HepG2 (cell line): ENCODE measurements at regions not wholly inside any gene's neighbourhood (a gene's known extent, or its start where the extent isn't known, plus 50 kb on each side); places are given as distances from the start of the nearest gene placed in this dataset.

ENCODE experiments used
- ATAC-seq: fragments of 200-7000 bp; cut with Tn5 transposase; 3 replicates; pipeline ENCODE4 v1.9.1; 2020; ENCODE audit warnings: mild to moderate bottlenecking, moderate library complexity
- BruUV-seq: library from RNA; stranded (reverse); fragments of 400-500 nt; replicated peaks from 2 replicates; lab custom pipeline; 2021; lab: Mats Ljungman, UMichigan
- CTCF ChIA-PET: fragments of 300-600 bp; formaldehyde crosslinking; extraction: SDS; loops from one replicate; lab custom pipeline; 2021; ENCODE audit warnings: low total read pairs, inconsistent platforms, low intra/inter-chr PET ratio; lab: Yijun Ruan, JAX
- POLR2A ChIA-PET: fragments of 350-600 bp; sonication (Branson Sonifier 250); formaldehyde crosslinking; loops from one replicate; lab custom pipeline; 2020; ENCODE audit warnings: antibody characterized with exemption, inconsistent platforms; lab: Yijun Ruan, JAX
- DNase-seq: peaks from one replicate; pipeline ENCODE4 v3.0.0-alpha.2; 2015; ENCODE audit warnings: low spot score
- FAIRE-seq: peaks from 3 replicates; lab custom pipeline; 2011; peaks lifted over from hg19 to GRCh38; lab: Jason Lieb, UNC
- H2AFZ ChIP-seq: one replicate; pipeline ENCODE4 v1.6.1; 2011; ENCODE audit warnings: low read length, inconsistent platforms
- H3K27ac ChIP-seq: fragments of 300-600 bp; 3 replicates; pipeline ENCODE4 v1.8.0; 2011; ENCODE audit warnings: mixed run types, mild to moderate bottlenecking, mixed read lengths, low read length, inconsistent platforms; ENCODE audit not compliant: insufficient read depth; ENCODE audit errors: extremely low read length
- H3K27me3 ChIP-seq, 2 experiments: fragments of 200-600 bp in 1 of 2; 2 replicates in 1 of 2; 3 replicates in 1 of 2; pipeline versions ENCODE4 v1.6.0 to v1.8.0; 2011; ENCODE audit warnings: low read length in 2 of 2, mild to moderate bottlenecking in 2 of 2, moderate library complexity in 2 of 2, inconsistent platforms in 1 of 2; ENCODE audit not compliant: insufficient read depth in 2 of 2, control insufficient read depth in 1 of 2
- H3K36me3 ChIP-seq, 2 experiments: fragments of 200-600 bp in 1 of 2; replicated peaks in 1 of 2; 2 replicates in 1 of 2; 3 replicates in 1 of 2; pipeline versions ENCODE4 v1.5.1 to v1.8.0; 2011; ENCODE audit warnings: low read length in 2 of 2, inconsistent platforms in 1 of 2; ENCODE audit not compliant: insufficient read depth in 2 of 2, control insufficient read depth in 1 of 2
- H3K4me1 ChIP-seq: 2 replicates; pipeline ENCODE4 v1.5.1; 2012; ENCODE audit warnings: low read length, inconsistent platforms; ENCODE audit not compliant: insufficient read depth
- H3K4me2 ChIP-seq: 2 replicates; pipeline ENCODE4 v1.6.0; 2011; ENCODE audit warnings: low read depth, low read length, inconsistent platforms
- H3K4me3 ChIP-seq, 3 experiments: fragments of 200-600 bp in 1 of 3; sonication (generic), shearing (Covaris generic) in 1 of 3; replicated peaks in 1 of 3; 2 replicates each; pipeline ENCODE4 v1.5.1; 2011 to 2016; ENCODE audit warnings: low read length in 3 of 3, inconsistent platforms in 2 of 3, low read depth in 2 of 3, mild to moderate bottlenecking in 2 of 3, control low read depth in 1 of 3, mixed read lengths in 1 of 3; ENCODE audit not compliant: insufficient read depth in 1 of 3
- H3K79me2 ChIP-seq: one replicate; pipeline ENCODE4 v1.6.1; 2011; ENCODE audit warnings: low read length, inconsistent platforms; ENCODE audit not compliant: insufficient read depth
- H3K9ac ChIP-seq: 2 replicates; pipeline ENCODE4 v1.6.0; 2011; ENCODE audit warnings: mild to moderate bottlenecking, low read depth, low read length, inconsistent platforms; ENCODE audit not compliant: insufficient read depth
- H3K9me3 ChIP-seq: 2 replicates; pipeline ENCODE4 v1.5.1; 2012; ENCODE audit warnings: mild to moderate bottlenecking, low read length
- H4K20me1 ChIP-seq: 2 replicates; pipeline ENCODE4 v1.6.0; 2011; ENCODE audit warnings: inconsistent platforms, mild to moderate bottlenecking, low read length, moderate library complexity; ENCODE audit not compliant: insufficient read depth
- ATF7 ChIP-seq, 2 experiments: fragments of 450-650 bp in 1 of 2; sonication (generic) in 1 of 2; formaldehyde crosslinking in 1 of 2; IDR thresholded peaks; 2 replicates each; pipeline versions ENCODE4 v1.4.0 to v1.6.1; 2016 to 2020; ENCODE audit warnings: antibody characterized with exemption in 1 of 2, mild to moderate bottlenecking in 1 of 2, missing genetic modification reagents in 1 of 2
- CREB1 ChIP-seq, 2 experiments: fragments of 450-650 bp in 1 of 2; IDR thresholded peaks; 2 replicates each; pipeline ENCODE4 v1.6.1; 2016 to 2017; ENCODE audit warnings: control low read depth in 1 of 2, mild to moderate bottlenecking in 1 of 2, missing compliant biosample characterization in 1 of 2, missing genetic modification characterization in 1 of 2
- HNRNPUL1 ChIP-seq: fragments of 200-400 bp; formaldehyde crosslinking; IDR thresholded peaks from 2 replicates; pipeline ENCODE4 v1.6.1; 2017; ENCODE audit warnings: low read depth, mild to moderate bottlenecking, low read length, moderate library complexity
- KDM5A ChIP-seq: fragments of 200-600 bp; sonication (generic); IDR thresholded peaks from 2 replicates; pipeline ENCODE4 v1.7.0; 2018; ENCODE audit warnings: antibody characterized with exemption, mild to moderate bottlenecking, low read length, borderline replicate concordance
- KDM6A ChIP-seq: IDR thresholded peaks from 2 replicates; pipeline ENCODE4 v1.6.1; 2016; ENCODE audit warnings: low read depth
- RCOR2 ChIP-seq: IDR thresholded peaks from 2 replicates; pipeline ENCODE4 v1.6.1; 2016; ENCODE audit warnings: missing biosample characterization, missing genetic modification reagents
- TFAP4 ChIP-seq: sonication (generic); IDR thresholded peaks from 2 replicates; pipeline ENCODE4 v1.6.1; 2016; ENCODE audit warnings: low read depth, borderline replicate concordance
- ZFP82 ChIP-seq: sonication (generic); formaldehyde crosslinking; IDR thresholded peaks from 2 replicates; pipeline ENCODE4 v1.5.1; 2020; ENCODE audit warnings: mild to moderate bottlenecking, missing genetic modification reagents, borderline replicate concordance
- WGBS: methylation state at CpG from one replicate; pipeline ENCODE4 v1.1.6; 2017; ENCODE audit warnings: low lambda C conversion rate; 5-methylcytosine and 5-hydroxymethylcytosine counted together
- in situ Hi-C: cut with HindIII; loops from 2 replicates; pipeline ENCODE4 v1.10.0; 2017; ENCODE audit warnings: low pct_unique_long_range_greater_than_20kb; ENCODE audit not compliant: extremely low pct_ligation_motif_present
- intact Hi-C: fragments of 100-400 bp; cut with micrococcal nuclease; formaldehyde crosslinking; loops from one replicate; pipeline ENCODE4 v1.10.0; 2022; ENCODE audit not compliant: unreplicated experiment

DNA sequence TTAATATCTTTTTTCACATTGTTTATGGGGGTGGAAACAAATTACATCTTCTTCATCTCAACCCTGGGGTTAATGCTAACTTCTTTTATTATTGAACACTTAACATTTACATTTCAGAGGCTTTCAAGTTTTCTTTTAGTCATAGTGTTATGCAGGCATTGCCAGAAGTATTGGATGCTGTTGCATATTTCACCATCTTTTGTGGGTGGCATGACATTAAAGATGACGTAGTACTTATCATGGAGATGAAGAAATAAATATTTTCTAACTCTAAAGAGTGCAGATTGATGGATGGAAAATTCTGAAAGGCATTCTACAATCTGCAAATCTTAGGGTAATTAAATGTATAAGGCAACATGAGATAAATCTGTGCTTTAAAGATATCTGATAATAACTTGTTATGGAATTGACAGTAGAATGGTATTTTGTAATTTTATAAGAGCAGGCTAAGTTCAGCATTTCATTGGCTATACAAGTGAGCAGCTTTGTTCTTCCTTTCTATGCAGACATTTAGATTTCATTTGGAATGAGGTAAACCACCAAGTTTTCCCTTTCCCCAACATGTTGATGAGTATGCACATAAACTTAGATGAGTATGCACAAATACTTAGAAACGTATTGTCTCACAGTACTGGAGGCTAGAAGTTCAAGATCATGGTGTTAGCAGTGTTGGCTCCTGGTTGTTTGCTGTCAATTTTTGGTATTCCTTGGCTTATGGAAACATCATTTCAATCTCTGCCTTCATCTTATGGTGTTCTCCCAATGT is 924.4 kb downstream of the METTL15 start:
- no peak overlapping the region for H3K4me3 ChIP-seq
- POLR2A ChIA-PET, result no interaction called here
- CTCF ChIA-PET, result no interaction called here
- no peaks in the 10 kb centered on the region; a peak in 1 of 5 replicates for H3K27me3 ChIP-seq
- no peaks in the 10 kb centered on the region for H3K79me2 ChIP-seq
- TF ChIP-seq ATF7 (IDR thresholded peaks at IDR 0.05), result 0 out of 2 replicates have a peak, but pooled peaks have one; percentile 5
- no peak for TF ChIP-seq ATF7 (CRISPR knock-in tag; IDR thresholded peaks at IDR 0.05)
- TF ChIP-seq RCOR2 (CRISPR knock-in tag), result no peak
- no peak for TF ChIP-seq KDM6A (CRISPR knock-in tag)
- TF ChIP-seq CREB1 (IDR thresholded peaks at IDR 0.05), result 0 out of 2 replicates have a peak, but pooled peaks have one; percentile 32
- TF ChIP-seq CREB1 (CRISPR knock-in tag; IDR thresholded peaks at IDR 0.05), result no peak
- no peak for TF ChIP-seq HNRNPUL1
- no peak for TF ChIP-seq ZFP82 (CRISPR knock-in tag)
- TF ChIP-seq KDM5A, result no peak
- no peak for TF ChIP-seq TFAP4
- ATAC-seq, result no peak
- in situ Hi-C loops (no loop called here), intact Hi-C loops (no loop called here)
- no peak overlapping the region for H3K27ac ChIP-seq
- WGBS, result 2% methylated on average over 2 of the region's 2 CpGs
- H3K9me3 ChIP-seq, result peaks cover 51% of the 10 kb centered on the region
- FAIRE-seq, result no peak
- no peak overlapping the region for H3K4me2 ChIP-seq
- H2AFZ ChIP-seq, result no peak overlapping the region
- H3K36me3 ChIP-seq, result no peaks in the 10 kb centered on the region
- no peaks in the 10 kb centered on the region for H3K4me1 ChIP-seq
- BruUV-seq, result no TSS peak
- H4K20me1 ChIP-seq, result no peaks in the 10 kb centered on the region
- no peak overlapping the region for H3K9ac ChIP-seq
- DNase-seq, result no peak
